Activated CD8-positive, alpha-beta memory T cell treated with anti-CD3 and anti-CD28 coated beads, Interleukin-2, amount 50 U/mL, for 1 hour (primary cell): ENCODE measurements at regions not wholly inside any gene's neighbourhood (a gene's known extent, or its start where the extent isn't known, plus 50 kb on each side); places are given as distances from the start of the nearest gene placed in this dataset.
"Not testable (repeated sequence)": the region's sequence is repeated elsewhere in the genome, so short reads cannot be mapped to it uniquely, and the experiment has no call there.

ENCODE experiments used
- DNase-seq: peaks from one replicate; pipeline ENCODE4 v3.0.0-alpha.2; 2020; ENCODE audit errors: extremely low read depth

- DNase-seq, result no peak
Observed at GRCh38 chr3:5750091-5750490, 562.6 kb downstream of the EDEM1 start.

- no peak for DNase-seq
Observed at GRCh38 chr3:5750874-5751640, 563.5 kb downstream of the EDEM1 start.

DNA sequence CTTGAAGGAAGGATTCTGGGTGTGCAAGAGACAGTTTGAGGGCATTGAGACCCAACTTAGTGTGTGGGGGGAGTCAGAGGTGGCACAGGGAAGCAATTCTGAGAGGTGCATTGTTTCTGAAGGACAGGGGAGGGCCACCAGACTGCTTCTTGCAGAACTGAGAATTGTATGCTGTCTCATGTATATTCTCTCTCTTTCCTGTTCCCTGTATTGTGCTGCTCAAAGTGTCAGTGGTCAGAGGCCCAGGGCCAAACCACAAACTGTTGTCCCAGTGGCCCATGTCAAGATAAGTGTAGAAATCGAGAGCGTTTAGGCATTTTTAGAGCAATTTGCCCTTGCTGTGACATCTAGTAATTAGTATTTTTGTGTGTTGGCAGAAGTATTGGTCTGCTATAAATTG lies 567.1 kb downstream of the EDEM1 start:
- DNase-seq, result no peak

GRCh38 chr3:5756443-5756842 lies 568.9 kb downstream of the EDEM1 start:
- DNase-seq, result no peak

DNA sequence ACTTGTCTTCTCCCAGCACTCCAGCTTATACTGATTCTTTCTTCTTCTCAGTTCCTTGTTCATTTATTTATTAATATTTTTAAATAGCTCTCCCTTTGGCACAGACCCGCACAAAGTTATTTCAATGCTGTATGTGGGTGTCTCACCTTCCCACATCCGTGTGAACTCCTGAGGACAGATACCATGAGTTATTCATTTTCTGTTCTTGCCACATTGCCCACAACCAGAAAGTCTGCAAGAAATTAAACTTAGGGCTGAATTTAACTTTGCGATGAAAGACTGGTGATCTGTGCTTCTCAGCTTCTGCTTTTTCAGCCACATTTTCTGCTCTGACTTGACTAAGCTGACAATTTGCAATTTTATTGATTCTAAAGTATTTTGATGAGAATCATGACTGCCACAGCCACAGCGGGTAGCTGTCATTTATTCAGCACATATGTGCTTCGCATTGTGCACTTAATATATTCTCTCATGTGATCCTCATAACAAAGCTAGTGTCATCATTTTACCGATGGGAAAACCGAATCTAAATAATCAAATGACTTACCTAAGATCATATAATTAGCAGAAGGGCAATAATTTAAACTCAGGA lies 569.8 kb downstream of the EDEM1 start:
- DNase-seq, result no peak

DNA sequence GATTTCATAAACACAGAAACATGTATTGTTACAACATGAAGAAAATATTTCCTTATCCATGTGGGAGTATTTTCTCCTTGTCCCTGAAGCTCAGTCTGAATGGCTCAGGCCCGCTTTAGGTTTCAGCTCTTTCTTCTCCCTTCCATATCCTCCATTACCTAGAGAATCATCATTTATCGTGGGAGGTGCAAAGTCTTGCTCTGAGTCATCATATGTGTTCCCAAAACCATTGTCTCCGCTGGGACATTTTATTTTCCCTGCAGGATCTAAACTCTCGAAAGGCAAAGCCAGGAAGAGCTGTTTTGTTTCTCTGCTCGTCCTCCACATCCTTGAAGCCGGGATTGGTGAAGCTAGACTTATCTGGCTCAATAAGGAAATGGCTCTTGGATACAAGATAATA lies 571.2 kb downstream of the EDEM1 start:
- no peak for DNase-seq

GRCh38 chr3:5762506-5762905 lies 575.0 kb downstream of the EDEM1 start:
- DNase-seq, result no peak

DNA sequence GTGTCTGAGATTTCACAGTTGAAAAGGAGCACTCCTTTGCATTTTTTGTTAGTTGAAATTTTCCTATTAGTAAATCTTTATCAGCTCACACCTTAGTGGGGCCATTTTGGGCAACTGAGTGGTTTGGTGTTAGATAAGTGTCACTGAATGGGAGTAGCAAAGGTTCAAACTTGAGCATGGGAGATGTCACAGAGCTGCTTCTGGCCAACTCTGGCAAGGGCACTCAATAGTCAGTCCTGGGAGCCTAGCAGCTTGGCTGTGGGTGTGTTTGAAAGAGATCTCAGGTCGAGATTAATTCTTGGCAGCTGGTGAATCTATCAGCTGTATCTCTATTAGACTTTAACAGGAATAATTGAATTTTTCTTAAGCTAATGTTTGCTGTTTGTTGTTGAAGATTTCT lies 579.3 kb downstream of the EDEM1 start:
- DNase-seq, result no peak

- DNase-seq, result no peak
Observed at GRCh38 chr3:5767304-5767703, 579.8 kb downstream of the EDEM1 start.

DNA sequence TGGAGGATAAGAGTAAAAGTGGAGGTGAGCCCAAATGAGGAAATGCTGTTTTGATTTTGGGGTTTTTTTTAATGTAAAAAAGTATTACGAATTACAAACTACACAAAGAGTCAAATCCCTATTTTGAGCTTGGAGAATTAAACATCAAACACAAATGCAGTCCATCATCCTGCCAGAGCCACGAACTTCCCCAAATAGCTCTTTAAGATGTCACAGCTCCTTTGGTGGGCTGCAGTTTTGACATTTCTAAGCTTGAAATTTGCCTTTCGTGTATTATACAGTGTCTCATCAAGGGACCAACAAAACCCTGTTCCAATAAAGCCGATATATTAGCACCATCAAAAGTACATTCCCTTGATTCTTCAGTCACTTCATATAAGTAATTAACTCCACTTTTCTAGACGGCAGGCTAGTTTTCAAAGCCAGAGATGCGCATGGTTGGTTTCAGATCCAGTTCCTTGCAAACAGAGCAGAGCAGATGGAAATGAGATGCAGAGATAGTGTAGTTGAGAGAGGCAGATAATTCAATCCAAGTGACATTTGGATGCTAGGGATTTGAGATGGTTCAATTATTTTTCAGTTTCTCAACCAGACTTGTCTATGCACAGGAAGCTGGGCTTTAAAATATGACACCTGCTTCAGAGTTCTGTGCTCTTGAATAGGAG lies 580.9 kb downstream of the EDEM1 start:
- no peak for DNase-seq

DNA sequence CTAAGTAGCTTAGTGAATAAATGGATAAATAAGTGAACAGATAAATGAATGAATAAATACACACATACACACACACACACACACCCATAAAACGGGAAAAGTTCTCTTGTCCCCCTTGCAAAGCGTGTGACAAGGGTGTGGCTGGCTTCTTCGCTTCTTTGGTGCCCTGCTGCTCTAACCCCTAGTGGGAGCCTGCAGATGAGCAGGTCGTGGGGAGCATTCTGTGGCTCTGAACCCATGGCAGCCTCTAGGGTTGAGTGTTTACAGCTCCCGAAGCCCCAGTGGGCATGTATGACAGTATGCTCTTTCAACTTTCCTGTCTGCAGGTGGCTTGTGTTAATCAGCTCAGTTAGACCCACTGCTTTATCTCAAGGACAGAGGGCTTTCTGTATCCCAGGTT lies 582.3 kb downstream of the EDEM1 start:
- DNase-seq, result no peak

GRCh38 chr3:5774337-5774736 lies 586.8 kb downstream of the EDEM1 start:
- no peak for DNase-seq

DNA sequence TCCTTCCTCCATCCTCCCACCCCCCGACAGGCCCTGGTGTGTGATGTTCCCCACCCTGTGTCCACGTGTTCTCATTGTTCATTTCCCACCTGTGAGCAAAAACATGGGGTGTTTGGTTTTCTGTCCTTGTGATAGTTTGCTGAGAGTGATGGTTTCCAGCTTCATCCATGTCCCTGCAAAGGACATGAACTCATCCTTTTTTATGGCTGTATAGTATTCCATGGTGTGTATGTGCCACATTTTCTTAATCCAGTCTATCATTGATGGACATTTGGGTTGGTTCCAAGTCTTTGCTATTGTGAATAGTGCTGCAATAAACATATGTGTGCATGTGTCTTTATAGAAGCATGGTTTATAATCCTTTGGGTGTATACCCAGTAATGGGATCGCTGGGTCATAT lies 587.6 kb downstream of the EDEM1 start:
- not testable (repeated sequence) for DNase-seq

- DNase-seq, result no peak
Observed at GRCh38 chr3:5784690-5785089, 597.2 kb downstream of the EDEM1 start.

DNA sequence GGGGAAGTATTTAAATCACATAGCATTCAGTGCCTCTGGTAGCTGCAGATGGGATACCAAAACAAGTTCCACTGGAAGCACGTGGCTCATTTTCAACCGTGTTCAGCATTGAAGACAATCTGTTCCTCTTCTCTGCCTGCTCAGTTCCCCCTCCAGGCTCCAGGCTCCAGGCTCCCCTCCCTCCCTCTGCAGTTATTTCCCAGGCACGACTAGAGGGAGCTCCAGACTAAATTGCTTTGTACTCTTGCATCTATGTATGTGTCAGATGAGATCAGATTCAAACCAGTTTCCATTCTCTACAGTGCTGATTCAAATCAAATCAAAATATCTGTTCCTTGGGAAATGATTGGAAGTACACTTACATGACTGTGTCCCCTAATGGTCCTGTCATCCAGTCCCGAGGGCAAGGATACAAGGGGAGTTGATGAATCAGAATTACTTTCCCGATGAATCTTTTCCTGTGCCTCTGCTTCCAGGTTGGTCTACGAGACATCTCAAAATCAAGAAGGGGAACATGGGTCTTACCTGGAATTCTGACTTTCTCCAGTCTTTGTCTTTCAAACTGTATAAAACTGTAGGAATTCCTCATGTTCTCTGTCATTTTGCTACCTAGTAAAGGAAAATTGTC lies 600.5 kb downstream of the EDEM1 start:
- no peak for DNase-seq

DNA sequence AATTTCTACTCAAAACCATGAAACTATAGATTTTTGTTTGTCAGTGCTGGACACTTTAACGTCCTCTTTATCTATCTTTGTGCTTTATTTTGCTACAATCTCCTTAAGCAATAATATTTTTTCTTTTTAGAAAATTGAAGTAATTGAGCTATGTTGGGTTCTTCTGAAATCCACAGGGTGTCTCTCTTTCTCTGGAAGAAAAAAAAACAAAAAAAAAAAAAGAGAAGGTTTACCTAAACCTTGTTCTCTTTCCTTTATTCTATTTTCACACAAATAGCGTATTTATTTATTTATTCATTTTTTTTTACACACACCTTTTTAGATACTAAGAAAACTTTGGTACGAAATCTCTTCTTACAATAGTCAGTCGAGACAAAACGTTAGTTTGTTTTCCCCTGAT lies 601.0 kb downstream of the EDEM1 start:
- DNase-seq, result no peak

GRCh38 chr3:5791558-5791957 lies 604.1 kb downstream of the EDEM1 start:
- no peak for DNase-seq

DNA sequence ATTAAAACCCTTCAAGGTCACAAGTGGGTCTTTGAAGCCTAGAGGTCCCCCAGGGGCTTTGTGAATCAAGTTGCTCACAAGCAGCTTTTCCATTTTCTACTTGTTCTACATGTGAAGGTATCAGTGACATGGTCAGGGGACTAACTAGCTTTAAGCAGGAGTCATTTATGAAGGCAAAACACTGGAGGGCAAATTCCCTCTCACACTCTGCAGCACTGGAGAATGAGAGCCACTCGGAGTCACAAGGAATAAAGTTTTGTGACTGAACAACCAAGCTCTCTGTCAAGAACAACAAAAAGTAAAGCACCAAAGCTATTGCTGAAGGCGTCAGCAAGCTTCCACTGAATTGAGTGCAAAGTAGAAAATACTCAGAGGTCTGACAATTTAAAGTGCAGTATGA lies 609.0 kb downstream of the EDEM1 start:
- DNase-seq, result no peak

DNA sequence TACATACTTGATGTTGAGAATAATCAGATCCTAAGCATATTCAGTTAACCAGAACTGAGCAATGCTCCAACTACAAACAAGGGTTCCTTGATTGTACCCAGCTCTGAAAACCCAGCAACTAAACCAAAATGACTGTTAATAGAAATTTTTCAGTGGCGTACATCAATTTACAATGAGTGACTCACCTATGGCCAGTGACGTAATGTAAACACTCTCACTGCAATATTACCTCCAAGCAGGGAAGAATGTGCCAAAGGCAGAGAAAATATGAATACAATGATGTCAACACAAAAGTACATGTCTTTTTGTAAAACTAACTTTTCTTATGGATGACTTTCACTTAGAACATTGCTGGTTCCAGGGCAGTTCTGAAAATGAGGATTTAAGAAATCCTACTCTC lies 611.3 kb downstream of the EDEM1 start:
- DNase-seq, result no peak

GRCh38 chr3:5799398-5799797 lies 611.9 kb downstream of the EDEM1 start:
- no peak for DNase-seq

DNA sequence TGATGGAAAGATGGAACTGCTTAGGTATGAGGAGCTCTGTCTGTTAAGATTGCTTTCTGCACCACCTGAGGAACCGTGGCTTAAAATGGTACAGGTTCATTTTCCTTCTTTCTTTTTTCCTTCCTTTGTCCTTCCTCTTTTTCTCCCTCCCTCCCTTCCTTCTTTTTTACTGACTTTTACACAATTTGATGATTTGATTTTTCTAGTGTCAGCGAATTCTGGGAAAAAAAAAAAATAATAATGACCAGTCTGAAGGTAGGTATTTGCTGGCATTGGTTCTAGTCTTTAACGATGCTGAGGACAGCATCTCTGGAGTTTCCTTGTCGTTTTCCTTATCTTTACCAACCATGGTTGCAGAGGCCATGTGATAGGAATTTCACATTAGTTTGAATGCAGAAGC lies 613.5 kb downstream of the EDEM1 start:
- DNase-seq, result no peak

DNA sequence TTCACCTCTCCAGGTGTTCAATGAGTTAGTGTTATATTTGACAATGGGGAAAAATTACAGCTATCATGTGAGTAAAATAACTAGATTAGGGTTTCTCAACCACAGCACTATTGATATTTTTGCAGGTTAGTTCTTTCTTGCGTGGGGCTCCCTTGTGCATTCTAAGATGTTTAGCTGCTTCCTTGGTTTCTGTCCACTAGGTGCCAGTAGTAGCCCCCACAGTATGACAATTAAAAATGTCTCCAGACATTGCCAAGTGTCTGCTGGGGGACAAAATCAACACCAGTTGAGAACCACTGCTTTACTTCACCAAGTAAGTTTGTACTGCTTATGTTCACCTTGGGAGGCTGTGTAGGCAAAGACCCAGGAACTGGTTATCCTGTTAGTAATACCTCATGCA lies 618.7 kb downstream of the EDEM1 start:
- DNase-seq, result no peak
